ENCODE measurements at regions not wholly inside any gene's neighbourhood (a gene's known extent, or its start where the extent isn't known, plus 50 kb on each side); places are given as distances from the start of the nearest gene placed in this dataset.
"Not testable (repeated sequence)": the region's sequence is repeated elsewhere in the genome, so short reads cannot be mapped to it uniquely, and the experiment has no call there.

DNA sequence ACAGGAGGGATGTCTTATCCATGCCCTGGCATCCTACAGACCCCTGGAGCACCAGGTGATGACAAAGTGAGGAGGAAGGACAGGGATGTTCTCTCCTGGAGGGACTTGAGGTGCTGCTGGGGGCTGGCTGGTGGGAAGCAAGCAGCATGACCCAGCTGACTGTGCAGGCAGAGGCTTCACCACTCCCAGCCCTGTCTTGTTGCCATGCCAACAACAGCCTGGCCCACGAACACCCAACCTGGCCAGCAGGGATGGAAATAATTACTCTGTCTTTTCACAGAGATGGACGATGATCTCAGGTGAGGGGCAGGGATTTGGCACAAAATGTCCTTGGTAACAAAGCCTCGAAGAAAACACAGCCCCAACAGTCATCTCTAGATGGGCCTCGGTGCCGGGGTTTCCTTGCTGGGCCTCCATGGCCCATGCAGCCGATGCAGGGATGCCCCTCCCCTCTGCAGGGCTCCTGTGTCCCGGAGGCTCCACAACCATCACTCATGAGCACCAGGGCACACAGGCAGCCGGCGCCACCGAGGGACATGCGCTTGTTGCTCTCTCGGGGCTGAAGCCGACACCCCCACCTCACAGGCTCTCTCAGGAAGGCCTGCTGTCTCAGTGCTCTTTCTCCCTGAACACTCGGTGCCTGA, 205.5 kb downstream of the BANP start:
- TF ChIP-seq, protein P1, sequence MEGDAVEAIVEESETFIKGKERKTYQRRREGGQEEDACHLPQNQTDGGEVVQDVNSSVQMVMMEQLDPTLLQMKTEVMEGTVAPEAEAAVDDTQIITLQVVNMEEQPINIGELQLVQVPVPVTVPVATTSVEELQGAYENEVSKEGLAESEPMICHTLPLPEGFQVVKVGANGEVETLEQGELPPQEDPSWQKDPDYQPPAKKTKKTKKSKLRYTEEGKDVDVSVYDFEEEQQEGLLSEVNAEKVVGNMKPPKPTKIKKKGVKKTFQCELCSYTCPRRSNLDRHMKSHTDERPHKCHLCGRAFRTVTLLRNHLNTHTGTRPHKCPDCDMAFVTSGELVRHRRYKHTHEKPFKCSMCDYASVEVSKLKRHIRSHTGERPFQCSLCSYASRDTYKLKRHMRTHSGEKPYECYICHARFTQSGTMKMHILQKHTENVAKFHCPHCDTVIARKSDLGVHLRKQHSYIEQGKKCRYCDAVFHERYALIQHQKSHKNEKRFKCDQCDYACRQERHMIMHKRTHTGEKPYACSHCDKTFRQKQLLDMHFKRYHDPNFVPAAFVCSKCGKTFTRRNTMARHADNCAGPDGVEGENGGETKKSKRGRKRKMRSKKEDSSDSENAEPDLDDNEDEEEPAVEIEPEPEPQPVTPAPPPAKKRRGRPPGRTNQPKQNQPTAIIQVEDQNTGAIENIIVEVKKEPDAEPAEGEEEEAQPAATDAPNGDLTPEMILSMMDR (IDR thresholded peaks at IDR 0.05; ENCODE audit: insufficient read depth, low read length) = not testable (repeated sequence)
- TF ChIP-seq SPI1 (IDR thresholded peaks at IDR 0.05; ENCODE audit: borderline replicate concordance, low read depth); REST (IDR thresholded peaks at IDR 0.05; ENCODE audit: insufficient replicate concordance, low read depth); POLR2AphosphoS5 (IDR thresholded peaks at IDR 0.05; ENCODE audit: low read depth): not testable (repeated sequence)
